ENCODE measurements at regions not wholly inside any gene's neighbourhood (a gene's known extent, or its start where the extent isn't known, plus 50 kb on each side); places are given as distances from the start of the nearest gene placed in this dataset.

DNA sequence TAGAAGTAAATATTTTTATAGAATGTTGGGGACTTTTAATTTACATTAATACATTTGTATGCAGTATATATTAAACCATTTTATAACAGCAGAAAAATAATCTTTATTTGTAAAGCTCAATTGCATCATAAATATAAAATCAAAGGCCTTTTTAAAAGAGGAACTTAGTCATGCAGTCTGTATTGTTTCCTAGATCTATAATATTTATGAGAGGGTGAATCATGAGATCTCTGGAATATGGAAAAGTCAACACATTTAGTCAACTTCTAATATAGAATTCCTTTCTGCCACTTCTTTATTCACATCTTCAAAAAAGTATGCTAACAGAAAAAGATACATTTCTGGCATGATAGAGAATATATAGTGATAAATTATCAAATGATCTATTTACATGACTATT is 410.3 kb upstream of the ZNF385D start:
- DNase-seq (ENCODE audit: low read depth): no peak
- H3K4me3 ChIP-seq (ENCODE audit: low read depth, low read length): no peak overlapping the region
- TF ChIP-seq, protein P1, sequence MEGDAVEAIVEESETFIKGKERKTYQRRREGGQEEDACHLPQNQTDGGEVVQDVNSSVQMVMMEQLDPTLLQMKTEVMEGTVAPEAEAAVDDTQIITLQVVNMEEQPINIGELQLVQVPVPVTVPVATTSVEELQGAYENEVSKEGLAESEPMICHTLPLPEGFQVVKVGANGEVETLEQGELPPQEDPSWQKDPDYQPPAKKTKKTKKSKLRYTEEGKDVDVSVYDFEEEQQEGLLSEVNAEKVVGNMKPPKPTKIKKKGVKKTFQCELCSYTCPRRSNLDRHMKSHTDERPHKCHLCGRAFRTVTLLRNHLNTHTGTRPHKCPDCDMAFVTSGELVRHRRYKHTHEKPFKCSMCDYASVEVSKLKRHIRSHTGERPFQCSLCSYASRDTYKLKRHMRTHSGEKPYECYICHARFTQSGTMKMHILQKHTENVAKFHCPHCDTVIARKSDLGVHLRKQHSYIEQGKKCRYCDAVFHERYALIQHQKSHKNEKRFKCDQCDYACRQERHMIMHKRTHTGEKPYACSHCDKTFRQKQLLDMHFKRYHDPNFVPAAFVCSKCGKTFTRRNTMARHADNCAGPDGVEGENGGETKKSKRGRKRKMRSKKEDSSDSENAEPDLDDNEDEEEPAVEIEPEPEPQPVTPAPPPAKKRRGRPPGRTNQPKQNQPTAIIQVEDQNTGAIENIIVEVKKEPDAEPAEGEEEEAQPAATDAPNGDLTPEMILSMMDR (IDR thresholded peaks at IDR 0.05; ENCODE audit: control insufficient read depth, extremely low read depth, insufficient read depth): no peak

DNA sequence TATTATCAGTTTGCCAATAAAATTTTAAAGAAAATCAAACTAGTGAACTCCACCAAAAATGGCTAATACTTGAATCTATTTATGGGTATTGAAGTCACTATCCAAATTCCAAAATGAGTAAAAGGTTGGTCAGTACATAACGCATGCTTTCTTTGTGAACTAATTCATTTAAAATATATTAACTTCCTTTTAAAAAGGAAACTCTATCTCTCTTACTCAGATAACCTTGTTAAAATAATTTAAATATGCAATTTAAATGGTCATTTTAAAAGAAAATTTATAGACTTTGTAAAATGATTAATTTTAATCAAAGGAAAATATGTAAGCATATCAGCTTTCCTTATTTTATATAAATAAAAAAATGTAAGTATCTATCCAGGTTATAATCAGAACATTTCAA is 419.4 kb upstream of the ZNF385D start:
- TF ChIP-seq, protein P1 (IDR thresholded peaks at IDR 0.05; ENCODE audit: control insufficient read depth, extremely low read depth, insufficient read depth): no peak
- DNase-seq (ENCODE audit: low read depth): no peak
- no peak overlapping the region for H3K4me3 ChIP-seq (ENCODE audit: low read depth, low read length)

DNA sequence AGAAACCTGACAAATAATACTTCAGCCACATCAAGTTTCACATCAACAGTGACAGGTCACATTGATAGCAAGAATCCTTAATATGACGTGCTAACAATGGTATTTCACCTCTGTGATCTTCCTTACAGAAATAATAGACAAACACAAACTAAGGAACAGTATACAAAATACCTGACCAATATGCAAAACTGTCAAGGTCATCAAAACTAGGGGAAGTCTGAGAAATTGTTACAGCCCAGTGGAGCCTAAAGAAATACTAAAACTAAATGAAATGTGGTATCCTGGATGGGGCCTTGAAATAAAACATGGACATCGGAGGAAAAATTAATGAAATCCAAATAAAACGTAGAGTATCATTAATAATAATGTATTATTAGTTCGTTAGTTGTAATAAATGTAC is 422.0 kb upstream of the ZNF385D start:
- no peak overlapping the region for H3K4me3 ChIP-seq (ENCODE audit: low read depth, low read length)
- DNase-seq (ENCODE audit: low read depth): no peak
- TF ChIP-seq, protein P1 (IDR thresholded peaks at IDR 0.05; ENCODE audit: control insufficient read depth, extremely low read depth, insufficient read depth): no peak

DNA sequence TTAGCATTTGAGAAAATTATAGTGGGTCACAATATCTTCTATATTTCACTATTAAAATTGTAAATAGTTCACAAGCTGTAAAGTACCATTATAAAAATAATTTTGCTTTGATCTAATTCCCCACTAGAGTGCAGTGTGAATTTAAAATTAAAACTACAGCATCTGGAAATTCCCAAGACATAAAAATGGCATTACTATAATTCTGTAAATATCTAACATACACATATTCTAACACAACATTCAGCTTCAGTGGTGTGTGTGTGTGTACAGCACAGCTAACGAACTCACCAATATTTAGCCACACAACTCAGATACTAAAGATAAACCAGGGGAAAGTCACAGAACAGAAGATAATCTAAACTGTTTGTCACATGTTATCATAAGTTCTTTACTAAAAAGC is 424.9 kb upstream of the ZNF385D start:
- TF ChIP-seq, protein P1 (IDR thresholded peaks at IDR 0.05; ENCODE audit: control insufficient read depth, extremely low read depth, insufficient read depth): peak; percentile 39
- no peak for DNase-seq (ENCODE audit: low read depth)

DNA sequence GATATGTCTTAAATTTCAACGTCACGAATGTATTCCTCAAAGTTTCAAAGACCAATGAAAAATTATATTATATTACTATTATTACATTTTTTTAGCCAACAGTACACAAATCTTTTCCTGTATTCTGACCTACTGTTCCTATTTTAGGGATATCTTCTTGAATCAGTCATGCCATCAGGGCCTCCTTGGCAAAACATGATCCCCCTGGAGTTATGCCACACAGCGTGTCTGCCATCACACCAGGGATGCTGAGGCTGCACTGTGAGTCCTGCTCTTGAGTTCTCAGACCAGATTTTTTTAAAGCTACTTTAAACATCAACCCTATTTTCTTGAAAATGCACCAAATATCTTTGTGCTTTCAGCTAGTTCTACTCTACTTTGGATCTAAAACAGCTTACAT is 425.9 kb upstream of the ZNF385D start:
- H3K4me3 ChIP-seq (ENCODE audit: low read depth, low read length): no peak overlapping the region
- no peak for DNase-seq (ENCODE audit: low read depth)
- TF ChIP-seq, protein P1 (IDR thresholded peaks at IDR 0.05; ENCODE audit: control insufficient read depth, extremely low read depth, insufficient read depth): no peak

More for the DNA sequence above, 424.9 kb upstream of the ZNF385D start:
- H3K4me3 ChIP-seq (ENCODE audit: low read depth, low read length): no peak overlapping the region

DNA sequence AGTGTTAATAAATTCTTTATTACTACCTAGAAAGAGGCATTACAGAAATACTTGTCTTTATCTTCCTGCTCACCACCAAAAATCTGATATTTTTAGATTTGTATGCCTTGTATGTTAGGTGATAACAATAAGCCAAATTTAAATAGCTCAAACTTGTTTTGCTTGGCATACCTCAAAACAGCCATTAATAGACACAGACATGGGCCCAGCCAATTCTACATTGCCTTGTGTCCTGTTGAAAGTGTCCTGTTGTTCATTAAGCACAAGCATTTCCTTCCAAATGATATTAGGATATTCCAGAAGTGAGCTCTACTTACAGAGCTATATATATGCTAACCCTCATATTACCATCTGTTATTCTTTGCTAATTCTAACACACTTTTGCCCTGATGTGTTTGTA is 438.6 kb upstream of the ZNF385D start:
- DNase-seq (ENCODE audit: low read depth): no peak
- no peak overlapping the region for H3K4me3 ChIP-seq (ENCODE audit: low read depth, low read length)
- TF ChIP-seq, protein P1 (IDR thresholded peaks at IDR 0.05; ENCODE audit: control insufficient read depth, extremely low read depth, insufficient read depth): no peak

DNA sequence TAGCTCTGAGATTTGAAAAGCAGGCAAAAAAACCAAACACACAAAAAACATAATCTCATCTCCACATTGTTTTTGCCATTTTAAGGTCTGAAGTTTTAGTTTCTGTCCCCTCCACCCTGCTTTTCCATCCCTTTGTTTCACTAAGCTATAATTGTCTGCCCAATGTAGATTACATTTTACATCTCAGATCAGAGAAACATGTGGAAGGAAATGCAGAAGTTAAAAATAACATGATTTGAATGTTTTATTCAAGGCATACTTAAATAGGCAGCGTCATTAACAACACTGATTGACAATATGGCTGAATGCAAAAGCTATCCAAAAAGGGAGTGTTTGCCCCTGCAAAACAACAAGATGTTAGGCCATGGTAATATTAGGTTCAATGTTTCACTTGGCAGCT is 448.1 kb upstream of the ZNF385D start:
- DNase-seq (ENCODE audit: low read depth): no peak
- TF ChIP-seq, protein P1 (IDR thresholded peaks at IDR 0.05; ENCODE audit: control insufficient read depth, extremely low read depth, insufficient read depth): no peak
- no peak overlapping the region for H3K4me3 ChIP-seq (ENCODE audit: low read depth, low read length)

All from LNCaP clone FGC (cell line).